SK-N-SH treated with all-trans-retinoic acid at 6 μM for 48 hours (cell line): ENCODE measurements at regions not wholly inside any gene's neighbourhood (a gene's known extent, or its start where the extent isn't known, plus 50 kb on each side); places are given as distances from the start of the nearest gene placed in this dataset.

ENCODE experiments used
- ARNTL ChIP-seq: fragments of 450-650 bp; formaldehyde crosslinking; IDR thresholded peaks from 2 replicates; pipeline ENCODE4 v1.5.0; 2020; ENCODE audit warnings: low read depth, mild to moderate bottlenecking, moderate library complexity, borderline replicate concordance
- CSDC2 ChIP-seq: fragments of 250-450 bp; sonication (Bioruptor Pico); IDR thresholded peaks from 2 replicates; pipeline ENCODE4 v1.5.0; 2020; ENCODE audit warnings: mild to moderate bottlenecking, moderate library complexity
- ESRRG ChIP-seq: fragments of 250-450 bp; sonication (Bioruptor Pico); IDR thresholded peaks from 2 replicates; pipeline ENCODE4 v1.6.1; 2021; ENCODE audit warnings: mild to moderate bottlenecking
- TCF4 ChIP-seq: fragments of 250-450 bp; sonication (Bioruptor Pico); IDR thresholded peaks from 2 replicates; pipeline ENCODE4 v1.8.0; 2021; ENCODE audit warnings: mild to moderate bottlenecking, moderate library complexity, borderline replicate concordance
- ZFP3 ChIP-seq: fragments of 250-450 bp; sonication (Bioruptor Pico); IDR thresholded peaks from 2 replicates; pipeline ENCODE4 v1.5.0; 2020; ENCODE audit warnings: mild to moderate bottlenecking, moderate library complexity
- ZFP30 ChIP-seq: fragments of 450-650 bp; formaldehyde crosslinking; IDR thresholded peaks from 2 replicates; pipeline ENCODE4 v1.5.0; 2022; ENCODE audit warnings: mild to moderate bottlenecking, moderate library complexity
- ZNF8 ChIP-seq: fragments of 450-650 bp; formaldehyde crosslinking; IDR thresholded peaks from 2 replicates; pipeline ENCODE4 v1.5.0; 2020; ENCODE audit warnings: mild to moderate bottlenecking, moderate library complexity
- TF ChIP-seq, protein P1 (sequence below): fragments of 250-450 bp; sonication (Bioruptor Pico); IDR thresholded peaks from 2 replicates; pipeline ENCODE4 v1.8.0; 2020; ENCODE audit warnings: mild to moderate bottlenecking, moderate library complexity, borderline replicate concordance
- TF ChIP-seq, protein P2 (sequence below): fragments of 250-450 bp; sonication (Bioruptor Pico); IDR thresholded peaks from 2 replicates; pipeline ENCODE4 v1.5.0; 2020; ENCODE audit warnings: mild to moderate bottlenecking, moderate library complexity

DNA sequence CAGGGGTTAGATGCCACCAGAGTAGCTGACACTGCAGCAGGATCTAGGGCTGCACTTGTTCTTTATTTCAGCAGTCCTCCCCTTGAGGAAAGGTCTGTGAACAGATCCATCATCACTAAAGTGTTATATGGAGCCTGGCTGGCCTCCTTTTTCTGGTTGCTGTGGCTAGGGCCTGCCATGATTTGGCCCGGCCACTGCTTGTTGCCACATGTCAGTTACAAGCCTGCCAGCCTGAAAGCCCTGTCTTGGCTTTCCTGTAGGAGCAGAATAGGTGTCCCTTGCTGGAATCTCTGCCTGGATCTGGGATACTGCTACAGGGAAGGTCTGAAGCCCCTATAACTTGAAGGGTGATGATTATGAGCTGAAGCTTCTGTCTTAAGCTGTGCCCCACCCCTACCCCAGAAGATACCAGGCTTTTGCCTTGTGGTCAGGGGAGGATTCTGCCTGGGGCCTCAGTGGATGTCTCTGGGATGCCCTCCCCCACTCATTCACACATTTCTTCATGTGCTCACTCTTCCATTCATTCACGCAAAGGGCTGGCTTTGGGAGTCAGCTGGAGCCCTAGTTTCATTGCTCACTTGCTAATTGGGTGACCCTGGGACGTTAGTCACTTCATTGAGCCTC, 64.7 kb downstream of the NDUFS5 start:
- TF ChIP-seq, protein P1, sequence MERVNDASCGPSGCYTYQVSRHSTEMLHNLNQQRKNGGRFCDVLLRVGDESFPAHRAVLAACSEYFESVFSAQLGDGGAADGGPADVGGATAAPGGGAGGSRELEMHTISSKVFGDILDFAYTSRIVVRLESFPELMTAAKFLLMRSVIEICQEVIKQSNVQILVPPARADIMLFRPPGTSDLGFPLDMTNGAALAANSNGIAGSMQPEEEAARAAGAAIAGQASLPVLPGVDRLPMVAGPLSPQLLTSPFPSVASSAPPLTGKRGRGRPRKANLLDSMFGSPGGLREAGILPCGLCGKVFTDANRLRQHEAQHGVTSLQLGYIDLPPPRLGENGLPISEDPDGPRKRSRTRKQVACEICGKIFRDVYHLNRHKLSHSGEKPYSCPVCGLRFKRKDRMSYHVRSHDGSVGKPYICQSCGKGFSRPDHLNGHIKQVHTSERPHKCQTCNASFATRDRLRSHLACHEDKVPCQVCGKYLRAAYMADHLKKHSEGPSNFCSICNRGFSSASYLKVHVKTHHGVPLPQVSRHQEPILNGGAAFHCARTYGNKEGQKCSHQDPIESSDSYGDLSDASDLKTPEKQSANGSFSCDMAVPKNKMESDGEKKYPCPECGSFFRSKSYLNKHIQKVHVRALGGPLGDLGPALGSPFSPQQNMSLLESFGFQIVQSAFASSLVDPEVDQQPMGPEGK (CRISPR knock-in tag): no peak
- TF ChIP-seq CSDC2 (no peak), ARNTL (CRISPR knock-in tag) (no peak), ZFP30 (no peak), TCF4 (CRISPR knock-in tag) (no peak), ZFP3 (CRISPR knock-in tag) (no peak), ESRRG (CRISPR knock-in tag) (no peak), ZNF8 (no peak)
- TF ChIP-seq, protein P2, sequence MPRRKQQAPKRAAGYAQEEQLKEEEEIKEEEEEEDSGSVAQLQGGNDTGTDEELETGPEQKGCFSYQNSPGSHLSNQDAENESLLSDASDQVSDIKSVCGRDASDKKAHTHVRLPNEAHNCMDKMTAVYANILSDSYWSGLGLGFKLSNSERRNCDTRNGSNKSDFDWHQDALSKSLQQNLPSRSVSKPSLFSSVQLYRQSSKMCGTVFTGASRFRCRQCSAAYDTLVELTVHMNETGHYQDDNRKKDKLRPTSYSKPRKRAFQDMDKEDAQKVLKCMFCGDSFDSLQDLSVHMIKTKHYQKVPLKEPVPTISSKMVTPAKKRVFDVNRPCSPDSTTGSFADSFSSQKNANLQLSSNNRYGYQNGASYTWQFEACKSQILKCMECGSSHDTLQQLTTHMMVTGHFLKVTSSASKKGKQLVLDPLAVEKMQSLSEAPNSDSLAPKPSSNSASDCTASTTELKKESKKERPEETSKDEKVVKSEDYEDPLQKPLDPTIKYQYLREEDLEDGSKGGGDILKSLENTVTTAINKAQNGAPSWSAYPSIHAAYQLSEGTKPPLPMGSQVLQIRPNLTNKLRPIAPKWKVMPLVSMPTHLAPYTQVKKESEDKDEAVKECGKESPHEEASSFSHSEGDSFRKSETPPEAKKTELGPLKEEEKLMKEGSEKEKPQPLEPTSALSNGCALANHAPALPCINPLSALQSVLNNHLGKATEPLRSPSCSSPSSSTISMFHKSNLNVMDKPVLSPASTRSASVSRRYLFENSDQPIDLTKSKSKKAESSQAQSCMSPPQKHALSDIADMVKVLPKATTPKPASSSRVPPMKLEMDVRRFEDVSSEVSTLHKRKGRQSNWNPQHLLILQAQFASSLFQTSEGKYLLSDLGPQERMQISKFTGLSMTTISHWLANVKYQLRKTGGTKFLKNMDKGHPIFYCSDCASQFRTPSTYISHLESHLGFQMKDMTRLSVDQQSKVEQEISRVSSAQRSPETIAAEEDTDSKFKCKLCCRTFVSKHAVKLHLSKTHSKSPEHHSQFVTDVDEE (CRISPR knock-in tag): no peak
